ENCODE measurements at regions not wholly inside any gene's neighbourhood (a gene's known extent, or its start where the extent isn't known, plus 50 kb on each side); places are given as distances from the start of the nearest gene placed in this dataset.

DNA sequence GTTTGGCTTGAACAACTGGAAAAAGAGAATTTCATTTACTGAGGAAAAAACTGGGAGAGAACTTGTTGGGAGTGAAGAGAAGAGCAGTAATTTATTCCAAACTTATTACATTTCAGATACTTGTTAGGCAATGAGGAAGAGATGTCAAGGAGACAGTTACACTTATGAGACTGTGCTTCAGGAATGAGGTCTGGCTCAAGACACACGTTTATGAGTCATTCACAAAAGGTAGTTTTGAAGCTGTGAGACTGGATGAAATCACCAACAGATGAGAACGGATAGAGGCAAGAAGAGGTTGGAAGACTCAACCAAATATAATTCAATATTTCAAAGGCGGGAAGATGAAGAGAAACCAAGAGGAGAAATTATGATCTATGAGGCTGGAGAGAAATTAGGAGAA lies 70.6 kb upstream of the DEFB112 start:
- BruUV-seq (replicated peaks), result no TSS peak
- dilution Hi-C loops (cut with HindIII; ENCODE audit: low sequenced_read_pairs, unreplicated experiment) (no loop called here), in situ Hi-C loops (cut with MboI; ENCODE audit: low sequenced_read_pairs) (no loop called here), intact Hi-C loops (cut with micrococcal nuclease) (loop anchor here (10.0 kb wide), 1 partner anchor 1905 kb away; no protein-coding TSS in a partner anchor)
- no peaks in the 10 kb centered on the region for H3K79me1 ChIP-seq (ENCODE audit: low read depth in 1 of 2, low read length in 2 of 2)
- H3K9ac ChIP-seq (ENCODE audit: low read depth, low read length), result no peak overlapping the region
- H3K4me1 ChIP-seq (ENCODE audit: control insufficient read depth, insufficient read depth, low read length), result no peaks in the 10 kb centered on the region
- no peak overlapping the region for H2BK120ac ChIP-seq (ENCODE audit: low read depth, low read length)
- CTCF ChIA-PET, result no interaction called here
- no peak overlapping the region for H2AK9ac ChIP-seq (replicated peaks; ENCODE audit: low read depth, low read length, poor library complexity)
- ATAC-seq (ENCODE audit: low read depth), result no peak
- TF ChIP-seq CEBPB (IDR thresholded peaks at IDR 0.05; ENCODE audit: low read depth, low read length) (no peak), SMC3 (IDR thresholded peaks at IDR 0.05; ENCODE audit: low read depth, low read length) (no peak), MAZ (IDR thresholded peaks at IDR 0.05; ENCODE audit: borderline replicate concordance, low read depth, low read length) (no peak), NFE2L2 (IDR thresholded peaks at IDR 0.05; ENCODE audit: low read depth, low read length) (no peak), CHD1 (IDR thresholded peaks at IDR 0.05; ENCODE audit: low read depth, low read length) (no peak), BHLHE40 (IDR thresholded peaks at IDR 0.05; ENCODE audit: low read depth, low read length) (no peak), POLR2A (IDR thresholded peaks at IDR 0.05; ENCODE audit: low read depth, low read length) (no peak)
- TF ChIP-seq, protein P1, sequence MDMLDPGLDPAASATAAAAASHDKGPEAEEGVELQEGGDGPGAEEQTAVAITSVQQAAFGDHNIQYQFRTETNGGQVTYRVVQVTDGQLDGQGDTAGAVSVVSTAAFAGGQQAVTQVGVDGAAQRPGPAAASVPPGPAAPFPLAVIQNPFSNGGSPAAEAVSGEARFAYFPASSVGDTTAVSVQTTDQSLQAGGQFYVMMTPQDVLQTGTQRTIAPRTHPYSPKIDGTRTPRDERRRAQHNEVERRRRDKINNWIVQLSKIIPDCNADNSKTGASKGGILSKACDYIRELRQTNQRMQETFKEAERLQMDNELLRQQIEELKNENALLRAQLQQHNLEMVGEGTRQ (IDR thresholded peaks at IDR 0.05; ENCODE audit: low read depth, low read length), result no peak
- H4K20me1 ChIP-seq (ENCODE audit: insufficient read depth, low read length), result no peaks in the 10 kb centered on the region
- no peak overlapping the region for H4K5ac ChIP-seq (ENCODE audit: low read depth, low read length)
- H3K9me3 ChIP-seq (ENCODE audit: control insufficient read depth, insufficient read depth, low read length), result no peaks in the 10 kb centered on the region
- no CpG with 5 or more reads among the region's 3 CpGs for WGBS, 2 experiments (ENCODE audit: extremely low coverage in 2 of 2, insufficient read length in 1 of 2)
- no peak overlapping the region for H3K14ac ChIP-seq (replicated peaks; ENCODE audit: low read depth, low read length)
- H2BK15ac ChIP-seq (ENCODE audit: low read depth, low read length), result no peak overlapping the region
- no peak overlapping the region for H2BK20ac ChIP-seq (ENCODE audit: low read depth, low read length)
- POLR2A ChIA-PET (ENCODE audit: unreplicated experiment), result no interaction called here
- no peak overlapping the region for H4K8ac ChIP-seq (ENCODE audit: low read depth in 2 of 2, low read length in 2 of 2)
- H3K36me3 ChIP-seq (ENCODE audit: control insufficient read depth, insufficient read depth, low read length), result no peaks in the 10 kb centered on the region
- H3K23ac ChIP-seq (ENCODE audit: low read depth, low read length), result no peak overlapping the region
- H3K27me3 ChIP-seq (ENCODE audit: control insufficient read depth, insufficient read depth, low read length), result no peaks in the 10 kb centered on the region
- H3K9me1 ChIP-seq (ENCODE audit: insufficient read depth, low read length), result no peaks in the 10 kb centered on the region
- no peak overlapping the region for H3K4me2 ChIP-seq (ENCODE audit: low read depth, low read length)
- no peak overlapping the region for H3K18ac ChIP-seq (ENCODE audit: low read depth, low read length)
- no peak overlapping the region for H3K4ac ChIP-seq (ENCODE audit: low read depth, low read length)
- H3K56ac ChIP-seq (ENCODE audit: extremely low read depth, insufficient read depth, low read length), result no peak overlapping the region
- no peak overlapping the region for H3K27ac ChIP-seq (ENCODE audit: insufficient read depth, low read length)
- H2AK5ac ChIP-seq (ENCODE audit: low read depth, low read length), result no peak overlapping the region
- no peak overlapping the region for H2BK5ac ChIP-seq (ENCODE audit: low read depth, low read length, poor library complexity, severe bottlenecking)
- H3K4me3 ChIP-seq (ENCODE audit: insufficient read depth, low read depth, low read length), result no peak overlapping the region
- DNase-seq, result no peak
- H4K91ac ChIP-seq (ENCODE audit: insufficient read depth, low read depth, low read length), result no peak overlapping the region
- no peak overlapping the region for H2AFZ ChIP-seq (replicated peaks; ENCODE audit: low read length, poor library complexity)
